ENCODE measurements at regions not wholly inside any gene's neighbourhood (a gene's known extent, or its start where the extent isn't known, plus 50 kb on each side); places are given as distances from the start of the nearest gene placed in this dataset.
"Not testable (repeated sequence)": the region's sequence is repeated elsewhere in the genome, so short reads cannot be mapped to it uniquely, and the experiment has no call there.

GRCh38 chr16:9159839-9160550, 68.6 kb downstream of the HAPSTR1 start:
- Histone ChIP-seq H3K4me3 (no peak overlapping the region), H3K9me3 (no peaks in the 10 kb centered on the region), H3K36me3 (no peaks in the 10 kb centered on the region), H3K27ac (no peak overlapping the region), H3K4me1 (no peaks in the 10 kb centered on the region), H3K27me3 (peaks cover 0 to 4% (median 0%) of the 10 kb centered on the region in 3 donors)
- TF ChIP-seq POLR2A (IDR thresholded peaks at IDR 0.05): no peak
- peak in 3 of 5 experiments; percentile 35 to 52 (median 38) for TF ChIP-seq CTCF (IDR thresholded peaks at IDR 0.05 in 4 of 5, conservative IDR thresholded peaks at IDR 0.05 in 1 of 5)
- in situ Hi-C loops (cut with MboI; ENCODE audit: low sequenced_read_pairs in 4 of 4): loop anchor here in 1 of 4 donors (25.0 kb wide), 1 partner anchor 1027 kb away; the partner anchor contains the start of gene GRIN2A
- ATAC-seq: no peak
- intact Hi-C loops (cut with DNase I; ENCODE audit: low total_unique reads): loop anchor here (5.0 kb wide), 1 partner anchor 1022 kb away; the partner anchor contains the start of gene GRIN2A
- DNase-seq: no peak

GRCh38 chr16:9160551-9160911, 69.1 kb downstream of the HAPSTR1 start:
- Histone ChIP-seq H3K27me3 (peaks cover 0 to 4% (median 0%) of the 10 kb centered on the region in 3 donors), H3K4me1 (no peaks in the 10 kb centered on the region), H3K27ac (no peak overlapping the region), H3K36me3 (no peaks in the 10 kb centered on the region), H3K4me3 (no peak overlapping the region), H3K9me3 (no peaks in the 10 kb centered on the region)
- TF ChIP-seq POLR2A (IDR thresholded peaks at IDR 0.05) (no peak), CTCF (IDR thresholded peaks at IDR 0.05 in 4 of 5, conservative IDR thresholded peaks at IDR 0.05 in 1 of 5) (no peak)
- in situ Hi-C loops (cut with MboI; ENCODE audit: low sequenced_read_pairs in 4 of 4): loop anchor here in 1 of 4 donors (25.0 kb wide), 1 partner anchor 1027 kb away; the partner anchor contains the start of gene GRIN2A
- no peak for ATAC-seq
- no peak for DNase-seq
- intact Hi-C loops (cut with DNase I; ENCODE audit: low total_unique reads): loop anchor here (5.0 kb wide), 1 partner anchor 1022 kb away; the partner anchor contains the start of gene GRIN2A

- H3K27ac ChIP-seq: no peak overlapping the region
- H3K4me1 ChIP-seq: no peaks in the 10 kb centered on the region
- no peaks in the 10 kb centered on the region for H3K27me3 ChIP-seq
- DNase-seq (no peak), ATAC-seq (no peak)
- no peaks in the 10 kb centered on the region for H3K36me3 ChIP-seq
- in situ Hi-C loops (cut with MboI; ENCODE audit: low sequenced_read_pairs in 4 of 4) (loop anchor here in 1 of 4 donors (25.0 kb wide), 1 partner anchor 1022 kb away; the partner anchor contains the start of gene GRIN2A), intact Hi-C loops (cut with DNase I; ENCODE audit: low total_unique reads) (no loop called here)
- no peak overlapping the region for H3K4me3 ChIP-seq
- TF ChIP-seq CTCF (IDR thresholded peaks at IDR 0.05 in 4 of 5, conservative IDR thresholded peaks at IDR 0.05 in 1 of 5) (no peak), POLR2A (IDR thresholded peaks at IDR 0.05) (no peak)
- no peaks in the 10 kb centered on the region for H3K9me3 ChIP-seq
These were observed 74.2 kb downstream of the HAPSTR1 start for GRCh38 chr16:9165681-9166080.

- intact Hi-C loops (cut with DNase I; ENCODE audit: low total_unique reads): not testable (repeated sequence)
- in situ Hi-C loops (cut with MboI; ENCODE audit: low sequenced_read_pairs in 4 of 4): loop anchor here in 1 of 4 donors (25.0 kb wide), 1 partner anchor 1021 kb away; the partner anchor contains the start of gene GRIN2A
These were observed 75.0 kb downstream of the HAPSTR1 start for GRCh38 chr16:9166326-9166993.

GRCh38 chr16:9169094-9169493, 77.7 kb downstream of the HAPSTR1 start:
- TF ChIP-seq CTCF (IDR thresholded peaks at IDR 0.05 in 4 of 5, conservative IDR thresholded peaks at IDR 0.05 in 1 of 5): no peak
- no peak for TF ChIP-seq POLR2A (IDR thresholded peaks at IDR 0.05)
- Histone ChIP-seq H3K27me3 (no peaks in the 10 kb centered on the region), H3K4me3 (no peak overlapping the region), H3K4me1 (no peaks in the 10 kb centered on the region), H3K36me3 (no peaks in the 10 kb centered on the region), H3K9me3 (no peaks in the 10 kb centered on the region), H3K27ac (no peak overlapping the region)
- no peak for DNase-seq
- intact Hi-C loops (cut with DNase I; ENCODE audit: low total_unique reads): no loop called here
- no peak for ATAC-seq
- in situ Hi-C loops (cut with MboI; ENCODE audit: low sequenced_read_pairs in 4 of 4): loop anchor here in 1 of 4 donors (25.0 kb wide), 1 partner anchor 1018 kb away; the partner anchor contains the start of gene GRIN2A

More at GRCh38 chr16:9166326-9166993, 75.0 kb downstream of the HAPSTR1 start:
- not testable (repeated sequence) for H3K4me1 ChIP-seq, H3K9me3 ChIP-seq, H3K27me3 ChIP-seq, ATAC-seq, H3K4me3 ChIP-seq, H3K27ac ChIP-seq, H3K36me3 ChIP-seq, DNase-seq
